ENCODE measurements at regions not wholly inside any gene's neighbourhood (a gene's known extent, or its start where the extent isn't known, plus 50 kb on each side); places are given as distances from the start of the nearest gene placed in this dataset.

DNA sequence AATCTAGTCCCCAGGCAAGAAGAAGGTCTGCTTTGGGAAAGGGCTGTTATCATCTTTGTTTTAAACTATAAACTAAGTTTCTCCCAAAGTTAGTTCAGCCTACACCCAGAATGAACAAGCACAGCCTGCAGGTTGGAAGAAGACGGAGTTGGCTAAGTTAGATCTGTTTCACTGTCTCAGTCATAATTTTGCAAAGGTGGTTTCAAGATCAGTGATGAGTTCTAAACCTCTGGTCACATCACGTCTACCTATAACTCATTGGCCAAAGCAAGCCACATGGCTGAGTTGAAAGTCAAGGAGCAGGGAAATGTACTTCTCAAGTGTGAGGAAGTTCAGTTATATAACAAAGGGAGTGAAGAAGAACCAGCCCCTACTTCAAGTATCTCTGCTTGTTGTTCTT lies 50.5 kb upstream of the ECI2 start:
- Histone ChIP-seq H3K79me2 (replicated peaks; ENCODE audit: insufficient read depth) (no peaks in the 10 kb centered on the region), H3K9me2 (ENCODE audit: insufficient read depth) (no peaks in the 10 kb centered on the region; the same call in 1 of the 2 replicates), H3K27ac (ENCODE audit: low read depth) (no peak overlapping the region), H3F3A (replicated peaks; ENCODE audit: low read depth) (no peaks in the 10 kb centered on the region), H3K4me3 (no peak overlapping the region), H3K4me2 (no peak overlapping the region), H2AFZ (no peak overlapping the region), H3K36me3 (ENCODE audit: insufficient read depth) (no peaks in the 10 kb centered on the region), H4K20me1 (replicated peaks; ENCODE audit: insufficient read depth) (no peaks in the 10 kb centered on the region), H3K4me1 (ENCODE audit: insufficient read depth) (no peaks in the 10 kb centered on the region), H3K27me3 (ENCODE audit: insufficient read depth) (no peaks in the 10 kb centered on the region)
- peaks cover 7% of the 10 kb centered on the region; the same call in 2 of the 3 replicates for H3K36me3 Mint-ChIP-seq (ENCODE audit: low read depth)
- H3K27me3 Mint-ChIP-seq (ENCODE audit: insufficient read depth, low read depth, poor library complexity), result no peaks in the 10 kb centered on the region
- H3K9me3 Mint-ChIP-seq, result peaks cover 8% of the 10 kb centered on the region; the same call in 2 of the 3 replicates
- ATAC-seq (no peak), DNase-seq (ENCODE audit: low spot score) (no peak)
- peaks cover 2% of the 10 kb centered on the region; the same call in 2 of the 3 replicates for H3K4me1 Mint-ChIP-seq
- H3K4me3 Mint-ChIP-seq, result no peak overlapping the region
- H3K27ac Mint-ChIP-seq, result no peak overlapping the region
- TF ChIP-seq, protein P1, sequence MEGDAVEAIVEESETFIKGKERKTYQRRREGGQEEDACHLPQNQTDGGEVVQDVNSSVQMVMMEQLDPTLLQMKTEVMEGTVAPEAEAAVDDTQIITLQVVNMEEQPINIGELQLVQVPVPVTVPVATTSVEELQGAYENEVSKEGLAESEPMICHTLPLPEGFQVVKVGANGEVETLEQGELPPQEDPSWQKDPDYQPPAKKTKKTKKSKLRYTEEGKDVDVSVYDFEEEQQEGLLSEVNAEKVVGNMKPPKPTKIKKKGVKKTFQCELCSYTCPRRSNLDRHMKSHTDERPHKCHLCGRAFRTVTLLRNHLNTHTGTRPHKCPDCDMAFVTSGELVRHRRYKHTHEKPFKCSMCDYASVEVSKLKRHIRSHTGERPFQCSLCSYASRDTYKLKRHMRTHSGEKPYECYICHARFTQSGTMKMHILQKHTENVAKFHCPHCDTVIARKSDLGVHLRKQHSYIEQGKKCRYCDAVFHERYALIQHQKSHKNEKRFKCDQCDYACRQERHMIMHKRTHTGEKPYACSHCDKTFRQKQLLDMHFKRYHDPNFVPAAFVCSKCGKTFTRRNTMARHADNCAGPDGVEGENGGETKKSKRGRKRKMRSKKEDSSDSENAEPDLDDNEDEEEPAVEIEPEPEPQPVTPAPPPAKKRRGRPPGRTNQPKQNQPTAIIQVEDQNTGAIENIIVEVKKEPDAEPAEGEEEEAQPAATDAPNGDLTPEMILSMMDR (conservative IDR thresholded peaks at IDR 0.05; ENCODE audit: low read depth in 2 of 2), result no peak
- TF ChIP-seq, protein P2, sequence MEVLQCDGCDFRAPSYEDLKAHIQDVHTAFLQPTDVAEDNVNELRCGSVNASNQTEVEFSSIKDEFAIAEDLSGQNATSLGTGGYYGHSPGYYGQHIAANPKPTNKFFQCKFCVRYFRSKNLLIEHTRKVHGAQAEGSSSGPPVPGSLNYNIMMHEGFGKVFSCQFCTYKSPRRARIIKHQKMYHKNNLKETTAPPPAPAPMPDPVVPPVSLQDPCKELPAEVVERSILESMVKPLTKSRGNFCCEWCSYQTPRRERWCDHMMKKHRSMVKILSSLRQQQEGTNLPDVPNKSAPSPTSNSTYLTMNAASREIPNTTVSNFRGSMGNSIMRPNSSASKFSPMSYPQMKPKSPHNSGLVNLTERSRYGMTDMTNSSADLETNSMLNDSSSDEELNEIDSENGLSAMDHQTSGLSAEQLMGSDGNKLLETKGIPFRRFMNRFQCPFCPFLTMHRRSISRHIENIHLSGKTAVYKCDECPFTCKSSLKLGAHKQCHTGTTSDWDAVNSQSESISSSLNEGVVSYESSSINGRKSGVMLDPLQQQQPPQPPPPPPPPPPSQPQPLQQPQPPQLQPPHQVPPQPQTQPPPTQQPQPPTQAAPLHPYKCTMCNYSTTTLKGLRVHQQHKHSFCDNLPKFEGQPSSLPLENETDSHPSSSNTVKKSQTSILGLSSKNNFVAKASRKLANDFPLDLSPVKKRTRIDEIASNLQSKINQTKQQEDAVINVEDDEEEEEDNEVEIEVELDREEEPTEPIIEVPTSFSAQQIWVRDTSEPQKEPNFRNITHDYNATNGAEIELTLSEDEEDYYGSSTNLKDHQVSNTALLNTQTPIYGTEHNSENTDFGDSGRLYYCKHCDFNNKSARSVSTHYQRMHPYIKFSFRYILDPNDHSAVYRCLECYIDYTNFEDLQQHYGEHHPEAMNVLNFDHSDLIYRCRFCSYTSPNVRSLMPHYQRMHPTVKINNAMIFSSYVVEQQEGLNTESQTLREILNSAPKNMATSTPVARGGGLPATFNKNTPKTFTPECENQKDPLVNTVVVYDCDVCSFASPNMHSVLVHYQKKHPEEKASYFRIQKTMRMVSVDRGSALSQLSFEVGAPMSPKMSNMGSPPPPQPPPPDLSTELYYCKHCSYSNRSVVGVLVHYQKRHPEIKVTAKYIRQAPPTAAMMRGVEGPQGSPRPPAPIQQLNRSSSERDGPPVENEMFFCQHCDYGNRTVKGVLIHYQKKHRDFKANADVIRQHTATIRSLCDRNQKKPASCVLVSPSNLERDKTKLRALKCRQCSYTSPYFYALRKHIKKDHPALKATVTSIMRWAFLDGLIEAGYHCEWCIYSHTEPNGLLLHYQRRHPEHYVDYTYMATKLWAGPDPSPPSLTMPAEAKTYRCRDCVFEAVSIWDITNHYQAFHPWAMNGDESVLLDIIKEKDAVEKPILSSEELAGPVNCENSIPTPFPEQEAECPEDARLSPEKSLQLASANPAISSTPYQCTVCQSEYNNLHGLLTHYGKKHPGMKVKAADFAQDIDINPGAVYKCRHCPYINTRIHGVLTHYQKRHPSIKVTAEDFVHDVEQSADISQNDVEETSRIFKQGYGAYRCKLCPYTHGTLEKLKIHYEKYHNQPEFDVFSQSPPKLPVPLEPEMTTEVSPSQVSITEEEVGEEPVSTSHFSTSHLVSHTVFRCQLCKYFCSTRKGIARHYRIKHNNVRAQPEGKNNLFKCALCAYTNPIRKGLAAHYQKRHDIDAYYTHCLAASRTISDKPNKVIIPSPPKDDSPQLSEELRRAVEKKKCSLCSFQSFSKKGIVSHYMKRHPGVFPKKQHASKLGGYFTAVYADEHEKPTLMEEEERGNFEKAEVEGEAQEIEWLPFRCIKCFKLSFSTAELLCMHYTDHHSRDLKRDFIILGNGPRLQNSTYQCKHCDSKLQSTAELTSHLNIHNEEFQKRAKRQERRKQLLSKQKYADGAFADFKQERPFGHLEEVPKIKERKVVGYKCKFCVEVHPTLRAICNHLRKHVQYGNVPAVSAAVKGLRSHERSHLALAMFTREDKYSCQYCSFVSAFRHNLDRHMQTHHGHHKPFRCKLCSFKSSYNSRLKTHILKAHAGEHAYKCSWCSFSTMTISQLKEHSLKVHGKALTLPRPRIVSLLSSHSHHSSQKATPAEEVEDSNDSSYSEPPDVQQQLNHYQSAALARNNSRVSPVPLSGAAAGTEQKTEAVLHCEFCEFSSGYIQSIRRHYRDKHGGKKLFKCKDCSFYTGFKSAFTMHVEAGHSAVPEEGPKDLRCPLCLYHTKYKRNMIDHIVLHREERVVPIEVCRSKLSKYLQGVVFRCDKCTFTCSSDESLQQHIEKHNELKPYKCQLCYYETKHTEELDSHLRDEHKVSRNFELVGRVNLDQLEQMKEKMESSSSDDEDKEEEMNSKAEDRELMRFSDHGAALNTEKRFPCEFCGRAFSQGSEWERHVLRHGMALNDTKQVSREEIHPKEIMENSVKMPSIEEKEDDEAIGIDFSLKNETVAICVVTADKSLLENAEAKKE (CRISPR knock-in tag; IDR thresholded peaks at IDR 0.05), result no peak
- TF ChIP-seq EZH2 (IDR thresholded peaks at IDR 0.05; ENCODE audit: low read depth, unreplicated experiment) (no peak), CREB1 (CRISPR knock-in tag; IDR thresholded peaks at IDR 0.05; ENCODE audit: low read depth) (no peak), EZH2phosphoT487 (IDR thresholded peaks at IDR 0.05; ENCODE audit: unreplicated experiment) (no peak), ZNF331 (CRISPR knock-in tag; IDR thresholded peaks at IDR 0.05; ENCODE audit: low read depth) (no peak), NANOG (IDR thresholded peaks at IDR 0.05; ENCODE audit: borderline replicate concordance) (no peak), POLR2AphosphoS5 (IDR thresholded peaks at IDR 0.05; ENCODE audit: low read depth) (no peak), STAT1 (IDR thresholded peaks at IDR 0.05; ENCODE audit: unreplicated experiment) (no peak)
- TF ChIP-seq, protein P3, sequence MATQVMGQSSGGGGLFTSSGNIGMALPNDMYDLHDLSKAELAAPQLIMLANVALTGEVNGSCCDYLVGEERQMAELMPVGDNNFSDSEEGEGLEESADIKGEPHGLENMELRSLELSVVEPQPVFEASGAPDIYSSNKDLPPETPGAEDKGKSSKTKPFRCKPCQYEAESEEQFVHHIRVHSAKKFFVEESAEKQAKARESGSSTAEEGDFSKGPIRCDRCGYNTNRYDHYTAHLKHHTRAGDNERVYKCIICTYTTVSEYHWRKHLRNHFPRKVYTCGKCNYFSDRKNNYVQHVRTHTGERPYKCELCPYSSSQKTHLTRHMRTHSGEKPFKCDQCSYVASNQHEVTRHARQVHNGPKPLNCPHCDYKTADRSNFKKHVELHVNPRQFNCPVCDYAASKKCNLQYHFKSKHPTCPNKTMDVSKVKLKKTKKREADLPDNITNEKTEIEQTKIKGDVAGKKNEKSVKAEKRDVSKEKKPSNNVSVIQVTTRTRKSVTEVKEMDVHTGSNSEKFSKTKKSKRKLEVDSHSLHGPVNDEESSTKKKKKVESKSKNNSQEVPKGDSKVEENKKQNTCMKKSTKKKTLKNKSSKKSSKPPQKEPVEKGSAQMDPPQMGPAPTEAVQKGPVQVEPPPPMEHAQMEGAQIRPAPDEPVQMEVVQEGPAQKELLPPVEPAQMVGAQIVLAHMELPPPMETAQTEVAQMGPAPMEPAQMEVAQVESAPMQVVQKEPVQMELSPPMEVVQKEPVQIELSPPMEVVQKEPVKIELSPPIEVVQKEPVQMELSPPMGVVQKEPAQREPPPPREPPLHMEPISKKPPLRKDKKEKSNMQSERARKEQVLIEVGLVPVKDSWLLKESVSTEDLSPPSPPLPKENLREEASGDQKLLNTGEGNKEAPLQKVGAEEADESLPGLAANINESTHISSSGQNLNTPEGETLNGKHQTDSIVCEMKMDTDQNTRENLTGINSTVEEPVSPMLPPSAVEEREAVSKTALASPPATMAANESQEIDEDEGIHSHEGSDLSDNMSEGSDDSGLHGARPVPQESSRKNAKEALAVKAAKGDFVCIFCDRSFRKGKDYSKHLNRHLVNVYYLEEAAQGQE (IDR thresholded peaks at IDR 0.05; ENCODE audit: unreplicated experiment), result no peak
- TF ChIP-seq, protein P4, sequence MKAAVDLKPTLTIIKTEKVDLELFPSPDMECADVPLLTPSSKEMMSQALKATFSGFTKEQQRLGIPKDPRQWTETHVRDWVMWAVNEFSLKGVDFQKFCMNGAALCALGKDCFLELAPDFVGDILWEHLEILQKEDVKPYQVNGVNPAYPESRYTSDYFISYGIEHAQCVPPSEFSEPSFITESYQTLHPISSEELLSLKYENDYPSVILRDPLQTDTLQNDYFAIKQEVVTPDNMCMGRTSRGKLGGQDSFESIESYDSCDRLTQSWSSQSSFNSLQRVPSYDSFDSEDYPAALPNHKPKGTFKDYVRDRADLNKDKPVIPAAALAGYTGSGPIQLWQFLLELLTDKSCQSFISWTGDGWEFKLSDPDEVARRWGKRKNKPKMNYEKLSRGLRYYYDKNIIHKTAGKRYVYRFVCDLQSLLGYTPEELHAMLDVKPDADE (IDR thresholded peaks at IDR 0.05), result no peak

Measured in GM23338 (cell line).